ENCODE measurements at regions not wholly inside any gene's neighbourhood (a gene's known extent, or its start where the extent isn't known, plus 50 kb on each side); places are given as distances from the start of the nearest gene placed in this dataset.

GRCh38 chrX:1941321-1941720 is 326.5 kb downstream of the ASMT start:
- H3K9ac ChIP-seq: no peak overlapping the region
- Mint-ChIP-seq H3K4me1 (peaks cover 10% of the 10 kb centered on the region), H3K27ac (peak overlapping the region; percentile 43), H3K9me3 (peaks cover 11% of the 10 kb centered on the region), H3K36me3 (peaks cover 9% of the 10 kb centered on the region), H3K27me3 (ENCODE audit: insufficient read depth, low read depth) (peaks cover 3% of the 10 kb centered on the region), H3K4me3 (no peak overlapping the region)
- H3K27ac ChIP-seq: no peak overlapping the region
- H3K36me3 ChIP-seq: no peaks in the 10 kb centered on the region
- H3F3A ChIP-seq (ENCODE audit: low read depth): no peaks in the 10 kb centered on the region
- H3K9me3 ChIP-seq (ENCODE audit: low read depth): no peaks in the 10 kb centered on the region
- DNase-seq (ENCODE audit: low spot score): peak; percentile 4
- no peaks in the 10 kb centered on the region for H3K27me3 ChIP-seq
- H4K20me1 ChIP-seq (ENCODE audit: low read depth): no peaks in the 10 kb centered on the region
- H3K79me2 ChIP-seq (ENCODE audit: low read depth): no peaks in the 10 kb centered on the region
- peaks cover 4% of the 10 kb centered on the region for H3K4me1 ChIP-seq
- H3K4me2 ChIP-seq: no peak overlapping the region
- H2AFZ ChIP-seq (replicated peaks): no peak overlapping the region
- H3K4me3 ChIP-seq: no peak overlapping the region
- no peak for TF ChIP-seq CTCF (IDR thresholded peaks at IDR 0.05)
- no peak for TF ChIP-seq EZH2phosphoT487 (IDR thresholded peaks at IDR 0.05)
- no peak for TF ChIP-seq EZH2 (IDR thresholded peaks at IDR 0.05)

GRCh38 chrX:1945879-1946278 is 331.0 kb downstream of the ASMT start:
- H3K36me3 Mint-ChIP-seq: no peaks in the 10 kb centered on the region
- Histone ChIP-seq H3K27ac (no peak overlapping the region), H3K4me2 (no peak overlapping the region), H3K79me2 (ENCODE audit: low read depth) (no peaks in the 10 kb centered on the region), H3K4me3 (no peak overlapping the region), H3K9ac (no peak overlapping the region), H3K36me3 (no peaks in the 10 kb centered on the region), H3K27me3 (no peaks in the 10 kb centered on the region), H3K4me1 (peaks cover 4% of the 10 kb centered on the region), H3K9me3 (ENCODE audit: low read depth) (no peaks in the 10 kb centered on the region), H3F3A (ENCODE audit: low read depth) (peaks cover 4% of the 10 kb centered on the region), H4K20me1 (ENCODE audit: low read depth) (no peaks in the 10 kb centered on the region), H2AFZ (replicated peaks) (no peak overlapping the region)
- H3K4me1 Mint-ChIP-seq: peaks cover 7% of the 10 kb centered on the region
- TF ChIP-seq CTCF (IDR thresholded peaks at IDR 0.05) (no peak), EZH2phosphoT487 (IDR thresholded peaks at IDR 0.05) (no peak), EZH2 (IDR thresholded peaks at IDR 0.05) (no peak)
- no peaks in the 10 kb centered on the region for H3K9me3 Mint-ChIP-seq
- DNase-seq (ENCODE audit: low spot score): no peak
- H3K27ac Mint-ChIP-seq: no peak overlapping the region
- H3K27me3 Mint-ChIP-seq (ENCODE audit: insufficient read depth, low read depth): no peaks in the 10 kb centered on the region
- no peak overlapping the region for H3K4me3 Mint-ChIP-seq

- Histone ChIP-seq H3K4me3 (no peak overlapping the region), H3K4me2 (no peak overlapping the region), H3K27me3 (no peaks in the 10 kb centered on the region), H4K20me1 (ENCODE audit: low read depth) (no peaks in the 10 kb centered on the region), H3K9ac (no peak overlapping the region), H3K79me2 (ENCODE audit: low read depth) (no peaks in the 10 kb centered on the region), H3K4me1 (no peaks in the 10 kb centered on the region), H3K9me3 (ENCODE audit: low read depth) (no peaks in the 10 kb centered on the region), H3K27ac (no peak overlapping the region), H2AFZ (replicated peaks) (no peak overlapping the region), H3K36me3 (no peaks in the 10 kb centered on the region), H3F3A (ENCODE audit: low read depth) (peaks cover 4% of the 10 kb centered on the region)
- Mint-ChIP-seq H3K9me3 (no peaks in the 10 kb centered on the region), H3K4me1 (no peaks in the 10 kb centered on the region), H3K36me3 (no peaks in the 10 kb centered on the region), H3K4me3 (no peak overlapping the region), H3K27ac (no peak overlapping the region), H3K27me3 (ENCODE audit: insufficient read depth, low read depth) (no peaks in the 10 kb centered on the region)
- no peak for TF ChIP-seq CTCF (IDR thresholded peaks at IDR 0.05)
- no peak for TF ChIP-seq EZH2phosphoT487 (IDR thresholded peaks at IDR 0.05)
- no peak for TF ChIP-seq EZH2 (IDR thresholded peaks at IDR 0.05)
- no peak for DNase-seq (ENCODE audit: low spot score)
Measured at GRCh38 chrX:1946974-1947373, 332.1 kb downstream of the ASMT start.

Data from neural progenitor cell (in vitro differentiated cells).